ENCODE measurements at regions not wholly inside any gene's neighbourhood (a gene's known extent, or its start where the extent isn't known, plus 50 kb on each side); places are given as distances from the start of the nearest gene placed in this dataset.

DNA sequence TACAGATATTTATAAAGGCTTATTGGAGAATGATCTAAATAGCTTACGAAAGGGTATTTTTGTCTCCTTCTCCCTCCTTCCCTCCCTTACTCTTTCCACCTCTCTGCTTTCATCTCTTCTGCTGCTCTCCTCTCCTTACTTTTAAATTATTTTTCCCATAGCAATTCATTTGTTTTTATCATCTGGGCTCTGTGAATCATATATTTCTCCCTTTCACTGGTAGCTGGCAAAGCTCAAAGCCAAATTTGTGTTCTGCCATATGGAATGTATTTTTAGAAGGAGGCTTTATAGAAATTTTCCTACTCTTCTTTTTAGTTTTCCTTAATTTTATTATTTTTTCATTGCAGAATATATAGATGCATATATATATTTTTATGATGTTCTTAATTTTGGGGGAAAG, 385.8 kb downstream of the C3orf38 start:
- H3K9me3 ChIP-seq (ENCODE audit: low read length) = no peaks in the 10 kb centered on the region
- no peak overlapping the region for H2AFZ ChIP-seq (ENCODE audit: low read depth, low read length)
- no peaks in the 10 kb centered on the region for H3K27me3 ChIP-seq (ENCODE audit: insufficient read depth, low read length)
- no peak overlapping the region for H3K4me3 ChIP-seq (ENCODE audit: low read length)
- no peaks in the 10 kb centered on the region for H3K36me3 ChIP-seq (ENCODE audit: insufficient read depth, low read length)
- H3K4me1 ChIP-seq (ENCODE audit: insufficient read depth, low read length) = no peaks in the 10 kb centered on the region

GRCh38 chr3:88542916-88543315, 393.2 kb downstream of the C3orf38 start:
- no peak overlapping the region for H2AFZ ChIP-seq (ENCODE audit: low read depth, low read length)
- no peak overlapping the region for H3K4me3 ChIP-seq (ENCODE audit: low read length)

GRCh38 chr3:88572450-88572849, 422.7 kb downstream of the C3orf38 start:
- Histone ChIP-seq H3K27me3 (ENCODE audit: insufficient read depth, low read length) (no peaks in the 10 kb centered on the region), H3K4me3 (ENCODE audit: low read length) (no peak overlapping the region), H3K9me3 (ENCODE audit: low read length) (no peaks in the 10 kb centered on the region), H2AFZ (ENCODE audit: low read depth, low read length) (no peak overlapping the region), H3K36me3 (ENCODE audit: insufficient read depth, low read length) (no peaks in the 10 kb centered on the region), H3K4me1 (ENCODE audit: insufficient read depth, low read length) (peaks cover 6% of the 10 kb centered on the region)

More at GRCh38 chr3:88542916-88543315, 393.2 kb downstream of the C3orf38 start:
- Histone ChIP-seq H3K9me3 (ENCODE audit: low read length) (peaks cover 4% of the 10 kb centered on the region), H3K27me3 (ENCODE audit: insufficient read depth, low read length) (no peaks in the 10 kb centered on the region), H3K4me1 (ENCODE audit: insufficient read depth, low read length) (no peaks in the 10 kb centered on the region), H3K36me3 (ENCODE audit: insufficient read depth, low read length) (no peaks in the 10 kb centered on the region)

GRCh38 chr3:88573472-88573871, 423.7 kb downstream of the C3orf38 start:
- Histone ChIP-seq H3K36me3 (ENCODE audit: insufficient read depth, low read length) (no peaks in the 10 kb centered on the region), H3K27me3 (ENCODE audit: insufficient read depth, low read length) (no peaks in the 10 kb centered on the region), H3K9me3 (ENCODE audit: low read length) (no peaks in the 10 kb centered on the region), H3K4me3 (ENCODE audit: low read length) (no peak overlapping the region), H3K4me1 (ENCODE audit: insufficient read depth, low read length) (peaks cover 7% of the 10 kb centered on the region), H2AFZ (ENCODE audit: low read depth, low read length) (no peak overlapping the region)

DNA sequence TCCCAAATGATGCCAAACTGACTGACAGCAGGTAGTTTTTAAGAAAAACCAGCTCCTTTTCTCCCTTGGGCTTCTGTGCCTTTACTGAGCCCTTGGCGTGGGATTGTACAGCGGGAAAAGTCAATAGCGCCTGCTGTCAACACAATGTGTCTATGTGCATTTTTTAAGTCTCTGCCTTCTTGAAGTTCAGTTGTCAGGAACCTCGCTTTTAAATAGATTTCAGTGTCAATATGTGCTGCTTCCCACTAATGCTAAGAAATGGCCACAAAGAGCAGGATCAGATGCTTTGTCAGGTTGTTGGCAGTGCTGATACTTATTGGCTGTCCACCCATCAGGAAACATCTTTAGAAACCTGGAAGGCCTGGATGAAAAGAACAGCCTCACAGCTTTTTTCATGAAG, 424.4 kb downstream of the C3orf38 start:
- Histone ChIP-seq H3K9me3 (ENCODE audit: low read length) (no peaks in the 10 kb centered on the region), H3K4me3 (ENCODE audit: low read length) (no peak overlapping the region), H2AFZ (ENCODE audit: low read depth, low read length) (no peak overlapping the region), H3K4me1 (ENCODE audit: insufficient read depth, low read length) (peaks cover 10% of the 10 kb centered on the region), H3K36me3 (ENCODE audit: insufficient read depth, low read length) (no peaks in the 10 kb centered on the region), H3K27me3 (ENCODE audit: insufficient read depth, low read length) (no peaks in the 10 kb centered on the region)

DNA sequence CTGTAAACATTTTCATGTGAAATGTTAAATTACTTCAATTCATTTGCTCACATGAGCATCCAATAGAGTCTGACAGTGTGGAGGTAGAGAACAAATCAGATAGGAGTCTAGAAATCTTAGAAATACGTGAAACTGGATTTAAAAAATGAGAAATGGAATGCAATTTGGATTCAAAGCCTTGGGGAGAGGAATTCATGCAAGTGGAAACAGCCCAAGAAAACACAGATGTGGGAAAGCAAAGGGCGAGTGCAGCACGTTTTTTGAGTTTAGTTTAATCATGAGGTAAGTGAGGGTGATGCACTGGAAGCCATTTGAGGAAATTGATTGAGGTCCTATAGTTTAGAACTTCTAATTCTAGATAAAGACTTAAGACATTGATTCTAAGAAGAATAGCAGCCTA, 434.7 kb downstream of the C3orf38 start:
- no peaks in the 10 kb centered on the region for H3K4me1 ChIP-seq (ENCODE audit: insufficient read depth, low read length)
- no peaks in the 10 kb centered on the region for H3K27me3 ChIP-seq (ENCODE audit: insufficient read depth, low read length)
- H3K4me3 ChIP-seq (ENCODE audit: low read length) = no peak overlapping the region
- H3K36me3 ChIP-seq (ENCODE audit: insufficient read depth, low read length) = no peaks in the 10 kb centered on the region
- no peaks in the 10 kb centered on the region for H3K9me3 ChIP-seq (ENCODE audit: low read length)
- no peak overlapping the region for H2AFZ ChIP-seq (ENCODE audit: low read depth, low read length)

DNA sequence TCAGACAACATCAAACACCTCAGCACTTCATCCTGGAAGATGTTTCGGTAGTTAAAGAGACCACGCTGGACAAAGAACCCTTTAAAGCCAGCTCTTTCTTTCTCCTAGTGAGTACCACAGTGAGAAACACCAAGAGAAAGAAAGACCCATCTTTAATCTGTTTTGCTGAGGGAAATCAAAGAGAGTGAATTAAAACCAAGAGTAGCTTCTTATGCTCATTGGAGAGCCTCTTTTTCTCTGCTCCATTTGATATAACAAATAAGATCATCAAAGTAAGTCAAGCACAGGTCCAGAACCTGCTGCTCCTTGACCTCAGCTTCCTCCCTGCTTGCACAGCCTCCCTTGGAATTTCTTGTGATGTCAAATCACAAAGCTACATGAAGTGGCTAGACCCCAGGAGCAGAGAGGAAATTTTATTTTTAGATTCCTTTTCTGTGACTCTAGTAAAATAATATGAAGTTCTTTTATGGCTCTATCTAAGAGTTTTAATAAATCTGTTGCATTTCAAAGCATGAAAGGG, 436.4 kb downstream of the C3orf38 start:
- no peaks in the 10 kb centered on the region for H3K4me1 ChIP-seq (ENCODE audit: insufficient read depth, low read length)
- no peak overlapping the region for H3K4me3 ChIP-seq (ENCODE audit: low read length)
- H3K27me3 ChIP-seq (ENCODE audit: insufficient read depth, low read length) = no peaks in the 10 kb centered on the region
- no peaks in the 10 kb centered on the region for H3K9me3 ChIP-seq (ENCODE audit: low read length)
- H2AFZ ChIP-seq (ENCODE audit: low read depth, low read length) = no peak overlapping the region
- H3K36me3 ChIP-seq (ENCODE audit: insufficient read depth, low read length) = no peaks in the 10 kb centered on the region

DNA sequence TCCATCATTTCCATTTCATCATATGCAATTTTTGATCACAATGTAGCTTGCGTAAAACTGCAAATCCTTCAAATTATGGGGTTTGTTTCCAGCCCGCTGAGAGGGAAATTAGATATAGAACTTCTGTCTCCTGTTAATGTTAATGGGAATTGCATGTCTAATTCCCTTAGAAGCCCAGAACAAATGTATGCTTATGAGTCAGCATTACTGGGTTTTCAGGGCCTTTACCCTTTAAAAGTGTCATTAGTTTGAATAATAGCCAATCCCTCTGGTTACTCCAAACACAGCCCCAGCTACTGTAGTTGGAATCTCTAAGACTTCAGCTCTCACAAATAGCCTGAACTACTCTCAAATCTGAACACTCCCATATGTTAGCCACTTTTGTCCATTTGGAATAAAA, 439.4 kb downstream of the C3orf38 start:
- Histone ChIP-seq H3K4me1 (ENCODE audit: insufficient read depth, low read length) (no peaks in the 10 kb centered on the region), H3K36me3 (ENCODE audit: insufficient read depth, low read length) (no peaks in the 10 kb centered on the region), H2AFZ (ENCODE audit: low read depth, low read length) (peak overlapping the region; percentile 46), H3K9me3 (ENCODE audit: low read length) (no peaks in the 10 kb centered on the region), H3K27me3 (ENCODE audit: insufficient read depth, low read length) (no peaks in the 10 kb centered on the region), H3K4me3 (ENCODE audit: low read length) (no peak overlapping the region)

- Histone ChIP-seq H3K36me3 (ENCODE audit: insufficient read depth, low read length) (no peaks in the 10 kb centered on the region), H3K9me3 (ENCODE audit: low read length) (no peaks in the 10 kb centered on the region), H3K4me3 (ENCODE audit: low read length) (no peak overlapping the region), H3K27me3 (ENCODE audit: insufficient read depth, low read length) (no peaks in the 10 kb centered on the region), H3K4me1 (ENCODE audit: insufficient read depth, low read length) (no peaks in the 10 kb centered on the region), H2AFZ (ENCODE audit: low read depth, low read length) (no peak overlapping the region)
Observed at GRCh38 chr3:88595026-88595425, 445.3 kb downstream of the C3orf38 start.

GRCh38 chr3:88596451-88596850, 446.7 kb downstream of the C3orf38 start:
- H3K9me3 ChIP-seq (ENCODE audit: low read length) = no peaks in the 10 kb centered on the region
- no peaks in the 10 kb centered on the region for H3K4me1 ChIP-seq (ENCODE audit: insufficient read depth, low read length)
- H3K36me3 ChIP-seq (ENCODE audit: insufficient read depth, low read length) = no peaks in the 10 kb centered on the region
- H3K4me3 ChIP-seq (ENCODE audit: low read length) = no peak overlapping the region
- no peak overlapping the region for H2AFZ ChIP-seq (ENCODE audit: low read depth, low read length)
- H3K27me3 ChIP-seq (ENCODE audit: insufficient read depth, low read length) = no peaks in the 10 kb centered on the region

GRCh38 chr3:88610820-88611219, 461.1 kb downstream of the C3orf38 start:
- H3K4me3 ChIP-seq (ENCODE audit: low read length) = no peak overlapping the region
- H3K27me3 ChIP-seq (ENCODE audit: insufficient read depth, low read length) = no peaks in the 10 kb centered on the region
- H3K4me1 ChIP-seq (ENCODE audit: insufficient read depth, low read length) = no peaks in the 10 kb centered on the region
- H3K9me3 ChIP-seq (ENCODE audit: low read length) = no peaks in the 10 kb centered on the region
- no peaks in the 10 kb centered on the region for H3K36me3 ChIP-seq (ENCODE audit: insufficient read depth, low read length)
- no peak overlapping the region for H2AFZ ChIP-seq (ENCODE audit: low read depth, low read length)

- H3K36me3 ChIP-seq (ENCODE audit: insufficient read depth, low read length) = no peaks in the 10 kb centered on the region
- no peaks in the 10 kb centered on the region for H3K27me3 ChIP-seq (ENCODE audit: insufficient read depth, low read length)
- no peak overlapping the region for H3K4me3 ChIP-seq (ENCODE audit: low read length)
- H3K4me1 ChIP-seq (ENCODE audit: insufficient read depth, low read length) = no peaks in the 10 kb centered on the region
- no peaks in the 10 kb centered on the region for H3K9me3 ChIP-seq (ENCODE audit: low read length)
- H2AFZ ChIP-seq (ENCODE audit: low read depth, low read length) = no peak overlapping the region
Observed at GRCh38 chr3:88611826-88612326, 462.1 kb downstream of the C3orf38 start.

GRCh38 chr3:88616413-88616812, 466.7 kb downstream of the C3orf38 start:
- Histone ChIP-seq H3K9me3 (ENCODE audit: low read length) (no peaks in the 10 kb centered on the region), H3K4me1 (ENCODE audit: insufficient read depth, low read length) (no peaks in the 10 kb centered on the region), H3K4me3 (ENCODE audit: low read length) (no peak overlapping the region), H3K36me3 (ENCODE audit: insufficient read depth, low read length) (no peaks in the 10 kb centered on the region), H3K27me3 (ENCODE audit: insufficient read depth, low read length) (no peaks in the 10 kb centered on the region), H2AFZ (ENCODE audit: low read depth, low read length) (no peak overlapping the region)

GRCh38 chr3:88617283-88617682, 467.5 kb downstream of the C3orf38 start:
- Histone ChIP-seq H2AFZ (ENCODE audit: low read depth, low read length) (no peak overlapping the region), H3K36me3 (ENCODE audit: insufficient read depth, low read length) (no peaks in the 10 kb centered on the region), H3K27me3 (ENCODE audit: insufficient read depth, low read length) (no peaks in the 10 kb centered on the region), H3K4me3 (ENCODE audit: low read length) (no peak overlapping the region), H3K4me1 (ENCODE audit: insufficient read depth, low read length) (no peaks in the 10 kb centered on the region), H3K9me3 (ENCODE audit: low read length) (no peaks in the 10 kb centered on the region)
